ENCODE measurements at regions not wholly inside any gene's neighbourhood (a gene's known extent, or its start where the extent isn't known, plus 50 kb on each side); places are given as distances from the start of the nearest gene placed in this dataset.

DNA sequence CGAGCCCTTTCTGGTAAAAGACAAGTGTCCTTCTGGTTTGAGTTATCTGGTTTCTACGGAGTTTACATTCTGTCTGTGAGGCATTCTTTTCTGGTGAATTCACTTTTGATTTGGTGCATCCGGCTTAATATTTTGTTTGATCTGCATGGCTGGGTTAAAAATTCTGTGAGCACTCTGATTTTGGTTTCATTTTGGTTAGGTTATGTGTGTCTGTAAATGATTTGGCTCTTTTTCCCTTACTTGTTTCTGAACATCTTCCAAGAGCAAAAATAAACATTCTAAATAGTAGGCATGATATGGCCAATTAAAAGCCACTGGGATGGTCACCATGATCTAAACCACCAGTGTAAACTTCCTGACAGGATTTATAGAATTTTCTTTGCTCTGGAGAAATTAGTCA lies 85.7 kb upstream of the PTPN13 start:
- TF ChIP-seq CTCF (IDR thresholded peaks at IDR 0.05) = no peak
- no peak for TF ChIP-seq POLR2A (IDR thresholded peaks at IDR 0.05)
